ENCODE measurements at regions not wholly inside any gene's neighbourhood (a gene's known extent, or its start where the extent isn't known, plus 50 kb on each side); places are given as distances from the start of the nearest gene placed in this dataset.
"Not testable (repeated sequence)": the region's sequence is repeated elsewhere in the genome, so short reads cannot be mapped to it uniquely, and the experiment has no call there.

GRCh38 chr1:101496109-101496508 is 259.3 kb downstream of the S1PR1 start:
- no peak for DNase-seq
- no peak for TF ChIP-seq CTCF (IDR thresholded peaks at IDR 0.05; ENCODE audit: low read depth, low read length, missing control alignments)
- Histone ChIP-seq H3K27ac (no peak overlapping the region), H3K4me3 (ENCODE audit: low read depth, low read length) (no peak overlapping the region), H3K27me3 (replicated peaks) (no peaks in the 10 kb centered on the region), H3K36me3 (replicated peaks) (no peaks in the 10 kb centered on the region)
- in situ Hi-C loops (cut with HindIII; ENCODE audit: low pct_ligation_motif_present, low sequenced_read_pairs) = no loop called here

- DNase-seq = no peak
- Histone ChIP-seq H3K27me3 (replicated peaks) (no peaks in the 10 kb centered on the region), H3K4me3 (ENCODE audit: low read depth, low read length) (no peak overlapping the region), H3K27ac (no peak overlapping the region), H3K36me3 (replicated peaks) (no peaks in the 10 kb centered on the region)
- TF ChIP-seq CTCF (IDR thresholded peaks at IDR 0.05; ENCODE audit: low read depth, low read length, missing control alignments) = no peak
- in situ Hi-C loops (cut with HindIII; ENCODE audit: low pct_ligation_motif_present, low sequenced_read_pairs) = no loop called here
Measured at GRCh38 chr1:101497881-101498559, 261.2 kb downstream of the S1PR1 start.

GRCh38 chr1:101504106-101504505 is 267.3 kb downstream of the S1PR1 start:
- in situ Hi-C loops (cut with HindIII; ENCODE audit: low pct_ligation_motif_present, low sequenced_read_pairs); H3K27ac ChIP-seq; H3K27me3 ChIP-seq (replicated peaks); DNase-seq; H3K36me3 ChIP-seq (replicated peaks); H3K4me3 ChIP-seq (ENCODE audit: low read depth, low read length): not testable (repeated sequence)

- in situ Hi-C loops (cut with HindIII; ENCODE audit: low pct_ligation_motif_present, low sequenced_read_pairs); H3K27ac ChIP-seq; H3K4me3 ChIP-seq (ENCODE audit: low read depth, low read length); H3K36me3 ChIP-seq (replicated peaks); DNase-seq; H3K27me3 ChIP-seq (replicated peaks): not testable (repeated sequence)
Measured at GRCh38 chr1:101505240-101505639, 268.4 kb downstream of the S1PR1 start.

GRCh38 chr1:101506541-101507164 is 269.8 kb downstream of the S1PR1 start:
- Histone ChIP-seq H3K27ac (no peak overlapping the region), H3K36me3 (replicated peaks) (no peaks in the 10 kb centered on the region), H3K4me3 (ENCODE audit: low read depth, low read length) (no peak overlapping the region), H3K27me3 (replicated peaks) (no peaks in the 10 kb centered on the region)
- DNase-seq = peak; percentile 56
- in situ Hi-C loops (cut with HindIII; ENCODE audit: low pct_ligation_motif_present, low sequenced_read_pairs) = no loop called here
- peak; percentile 68 for TF ChIP-seq CTCF (IDR thresholded peaks at IDR 0.05; ENCODE audit: low read depth, low read length, missing control alignments)

GRCh38 chr1:101507547-101507971 is 270.7 kb downstream of the S1PR1 start:
- in situ Hi-C loops (cut with HindIII; ENCODE audit: low pct_ligation_motif_present, low sequenced_read_pairs) = no loop called here
- DNase-seq = peak; percentile 8
- TF ChIP-seq CTCF (IDR thresholded peaks at IDR 0.05; ENCODE audit: low read depth, low read length, missing control alignments) = no peak
- Histone ChIP-seq H3K27ac (no peak overlapping the region), H3K4me3 (ENCODE audit: low read depth, low read length) (no peak overlapping the region), H3K36me3 (replicated peaks) (no peaks in the 10 kb centered on the region), H3K27me3 (replicated peaks) (no peaks in the 10 kb centered on the region)

- DNase-seq = no peak
- H3K4me3 ChIP-seq (ENCODE audit: low read depth, low read length) = no peak overlapping the region
Measured at GRCh38 chr1:101508913-101509312, 272.1 kb downstream of the S1PR1 start.

More at GRCh38 chr1:101508913-101509312, 272.1 kb downstream of the S1PR1 start:
- Histone ChIP-seq H3K27me3 (replicated peaks) (no peaks in the 10 kb centered on the region), H3K27ac (no peak overlapping the region), H3K36me3 (replicated peaks) (no peaks in the 10 kb centered on the region)
- in situ Hi-C loops (cut with HindIII; ENCODE audit: low pct_ligation_motif_present, low sequenced_read_pairs) = no loop called here
- no peak for TF ChIP-seq CTCF (IDR thresholded peaks at IDR 0.05; ENCODE audit: low read depth, low read length, missing control alignments)
